ENCODE measurements at regions not wholly inside any gene's neighbourhood (a gene's known extent, or its start where the extent isn't known, plus 50 kb on each side); places are given as distances from the start of the nearest gene placed in this dataset.

GRCh38 chr11:96948066-96948465 is 558.3 kb downstream of the JRKL start:
- Histone ChIP-seq H3F3A (ENCODE audit: insufficient read depth, low read length) (no peaks in the 10 kb centered on the region), H3K9me2 (ENCODE audit: low read depth, low read length) (no peaks in the 10 kb centered on the region), H3K9ac (ENCODE audit: low read length) (no peak overlapping the region), H3K4me1 (ENCODE audit: insufficient read depth, low read length, severe bottlenecking) (no peaks in the 10 kb centered on the region), H2AFZ (ENCODE audit: low read length) (no peak overlapping the region), H3K27ac (ENCODE audit: low read depth, low read length, poor library complexity, severe bottlenecking) (no peak overlapping the region), H3K36me3 (ENCODE audit: insufficient read depth, low read length) (no peaks in the 10 kb centered on the region), H3K27me3 (ENCODE audit: insufficient read depth, low read length) (no peaks in the 10 kb centered on the region), H3K9me3 (ENCODE audit: low read length) (no peaks in the 10 kb centered on the region), H3K79me2 (ENCODE audit: insufficient read depth, low read length) (no peaks in the 10 kb centered on the region), H3K4me2 (ENCODE audit: low read length) (no peak overlapping the region), H3K4me3 (ENCODE audit: low read depth, low read length, poor library complexity, severe bottlenecking) (no peak overlapping the region), H4K20me1 (ENCODE audit: insufficient read depth, low read length) (no peaks in the 10 kb centered on the region)
- no peak for TF ChIP-seq CTCF (IDR thresholded peaks at IDR 0.05; ENCODE audit: low read length)
- TF ChIP-seq EZH2 (IDR thresholded peaks at IDR 0.05; ENCODE audit: borderline replicate concordance, low read length): no peak

- Histone ChIP-seq H3K27me3 (ENCODE audit: insufficient read depth, low read length) (no peaks in the 10 kb centered on the region), H3K4me1 (ENCODE audit: insufficient read depth, low read length, severe bottlenecking) (no peaks in the 10 kb centered on the region), H3F3A (ENCODE audit: insufficient read depth, low read length) (no peaks in the 10 kb centered on the region), H2AFZ (ENCODE audit: low read length) (no peak overlapping the region), H3K36me3 (ENCODE audit: insufficient read depth, low read length) (no peaks in the 10 kb centered on the region), H3K27ac (ENCODE audit: low read depth, low read length, poor library complexity, severe bottlenecking) (no peak overlapping the region), H3K79me2 (ENCODE audit: insufficient read depth, low read length) (no peaks in the 10 kb centered on the region), H3K9me2 (ENCODE audit: low read depth, low read length) (no peaks in the 10 kb centered on the region), H3K4me3 (ENCODE audit: low read depth, low read length, poor library complexity, severe bottlenecking) (no peak overlapping the region), H3K9me3 (ENCODE audit: low read length) (no peaks in the 10 kb centered on the region), H3K9ac (ENCODE audit: low read length) (no peak overlapping the region), H4K20me1 (ENCODE audit: insufficient read depth, low read length) (no peaks in the 10 kb centered on the region), H3K4me2 (ENCODE audit: low read length) (no peak overlapping the region)
- no peak for TF ChIP-seq CTCF (IDR thresholded peaks at IDR 0.05; ENCODE audit: low read length)
- TF ChIP-seq EZH2 (IDR thresholded peaks at IDR 0.05; ENCODE audit: borderline replicate concordance, low read length): no peak
Observed at GRCh38 chr11:96949464-96949863, 559.7 kb downstream of the JRKL start.

DNA sequence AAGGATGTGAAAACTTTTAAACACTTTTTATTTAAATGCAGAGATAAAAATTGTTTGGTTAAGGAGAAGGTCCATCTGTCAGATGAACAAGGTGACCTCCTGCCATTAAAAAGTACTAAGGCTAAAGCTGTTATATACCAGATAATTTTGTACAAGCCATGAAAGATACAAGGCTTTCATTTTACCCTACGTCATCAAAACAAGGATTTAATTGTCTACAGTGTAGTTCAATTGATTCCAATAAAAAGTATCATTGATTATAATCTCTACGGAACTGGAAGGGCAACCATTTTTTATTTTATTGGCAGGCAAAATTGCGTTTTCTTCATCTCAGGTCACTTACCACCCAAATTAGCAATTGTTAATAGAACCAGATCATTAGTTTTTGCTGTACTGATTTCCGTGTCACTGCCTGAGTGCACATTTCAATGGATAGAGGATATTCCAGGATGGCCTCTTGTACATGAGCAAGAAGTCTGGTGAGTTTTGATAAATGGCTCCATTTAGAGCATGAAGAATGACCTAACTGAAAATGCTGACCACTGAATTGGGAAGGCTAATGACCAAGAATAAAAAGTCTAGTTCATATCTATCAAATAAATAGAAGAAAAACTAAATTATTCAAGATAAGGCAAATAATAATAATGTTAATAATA is 564.9 kb downstream of the JRKL start:
- Histone ChIP-seq H3K9me3 (ENCODE audit: low read length) (no peaks in the 10 kb centered on the region), H3K27me3 (ENCODE audit: insufficient read depth, low read length) (no peaks in the 10 kb centered on the region), H3K79me2 (ENCODE audit: insufficient read depth, low read length) (no peaks in the 10 kb centered on the region), H3K4me1 (ENCODE audit: insufficient read depth, low read length, severe bottlenecking) (no peaks in the 10 kb centered on the region), H2AFZ (ENCODE audit: low read length) (no peak overlapping the region), H3K27ac (ENCODE audit: low read depth, low read length, poor library complexity, severe bottlenecking) (no peak overlapping the region), H3K9ac (ENCODE audit: low read length) (no peak overlapping the region), H4K20me1 (ENCODE audit: insufficient read depth, low read length) (no peaks in the 10 kb centered on the region), H3K36me3 (ENCODE audit: insufficient read depth, low read length) (no peaks in the 10 kb centered on the region), H3F3A (ENCODE audit: insufficient read depth, low read length) (no peaks in the 10 kb centered on the region), H3K4me3 (ENCODE audit: low read depth, low read length, poor library complexity, severe bottlenecking) (no peak overlapping the region), H3K9me2 (ENCODE audit: low read depth, low read length) (no peaks in the 10 kb centered on the region), H3K4me2 (ENCODE audit: low read length) (no peak overlapping the region)
- TF ChIP-seq CTCF (IDR thresholded peaks at IDR 0.05; ENCODE audit: low read length) (no peak), EZH2 (IDR thresholded peaks at IDR 0.05; ENCODE audit: borderline replicate concordance, low read length) (no peak)
